DND-41 (cell line): ENCODE measurements at regions not wholly inside any gene's neighbourhood (a gene's known extent, or its start where the extent isn't known, plus 50 kb on each side); places are given as distances from the start of the nearest gene placed in this dataset.

Source experiments
- ATAC-seq: fragments of 200-7000 bp; cut with Tn5 transposase; 3 replicates; pipeline ENCODE4 v1.9.1; 2021; ENCODE audit warnings: low read depth; ENCODE audit not compliant: insufficient read depth
- DNase-seq: peaks from one replicate; pipeline ENCODE4 v3.0.0-alpha.2; 2020
- H2AFZ ChIP-seq: 2 replicates; pipeline ENCODE4 v1.6.0; 2012; ENCODE audit warnings: low read depth, low read length
- H3K27ac ChIP-seq: 2 replicates; pipeline ENCODE4 v1.5.1; 2012; ENCODE audit warnings: low read length, inconsistent platforms
- H3K27me3 ChIP-seq: fragments of 200-600 bp; sonication (generic); 2 replicates; pipeline ENCODE4 v1.6.0; 2012; ENCODE audit warnings: low read length, mild to moderate bottlenecking, inconsistent platforms; ENCODE audit not compliant: insufficient read depth, poor library complexity
- H3K36me3 ChIP-seq: 2 replicates; pipeline ENCODE4 v1.5.1; 2012; ENCODE audit warnings: low read length, inconsistent platforms; ENCODE audit not compliant: insufficient read depth
- H3K4me1 ChIP-seq: 2 replicates; pipeline ENCODE4 v1.5.1; 2012; ENCODE audit warnings: mild to moderate bottlenecking, low read length; ENCODE audit not compliant: insufficient read depth
- H3K4me2 ChIP-seq: 2 replicates; pipeline ENCODE4 v1.6.0; 2012; ENCODE audit warnings: mild to moderate bottlenecking, moderate library complexity, low read length, inconsistent platforms; ENCODE audit not compliant: insufficient read depth
- H3K4me3 ChIP-seq, 2 experiments: fragments of 200-600 bp in 1 of 2; shearing (Covaris generic) in 1 of 2; 2 replicates each; pipeline ENCODE4 v1.5.1; 2012 to 2016; ENCODE audit warnings: inconsistent platforms in 2 of 2, low read length in 2 of 2, mild to moderate bottlenecking in 2 of 2, low read depth in 1 of 2, moderate library complexity in 1 of 2
- H3K79me2 ChIP-seq: 2 replicates; pipeline ENCODE4 v1.6.0; 2012; ENCODE audit warnings: low read length, inconsistent platforms; ENCODE audit not compliant: insufficient read depth
- H3K9ac ChIP-seq: 2 replicates; pipeline ENCODE4 v1.6.0; 2012; ENCODE audit warnings: low read depth, mild to moderate bottlenecking, inconsistent platforms, low read length, moderate library complexity
- H3K9me3 ChIP-seq: 2 replicates; pipeline ENCODE4 v1.5.1; 2012; ENCODE audit warnings: low read length, moderate library complexity, mild to moderate bottlenecking, inconsistent platforms; ENCODE audit not compliant: insufficient read depth, severe bottlenecking
- H4K20me1 ChIP-seq: 2 replicates; pipeline ENCODE4 v1.6.0; 2012; ENCODE audit warnings: low read length; ENCODE audit not compliant: insufficient read depth
- CTCF ChIP-seq: IDR thresholded peaks from 2 replicates; pipeline ENCODE4 v1.5.1; 2012; ENCODE audit warnings: borderline replicate concordance, low read length, moderate library complexity, mild to moderate bottlenecking; ENCODE audit not compliant: poor library complexity, severe bottlenecking; ENCODE audit errors: extremely low read depth
- EZH2 ChIP-seq: IDR thresholded peaks from 3 replicates; pipeline ENCODE4 v1.6.1; 2012; ENCODE audit warnings: borderline replicate concordance, low read depth, mild to moderate bottlenecking, moderate library complexity, low read length, inconsistent platforms; ENCODE audit not compliant: severe bottlenecking

GRCh38 chr1:172977296-172978017 lies 73.3 kb downstream of the TNFSF18 start:
- H3K9ac ChIP-seq = no peak overlapping the region
- H2AFZ ChIP-seq = no peak overlapping the region
- no peak for ATAC-seq
- DNase-seq = no peak
- no peaks in the 10 kb centered on the region for H4K20me1 ChIP-seq
- no peaks in the 10 kb centered on the region for H3K79me2 ChIP-seq
- H3K4me3 ChIP-seq = no peak overlapping the region
- TF ChIP-seq CTCF (no peak), EZH2 (no peak)
- H3K4me1 ChIP-seq = no peaks in the 10 kb centered on the region
- no peaks in the 10 kb centered on the region for H3K9me3 ChIP-seq
- H3K27ac ChIP-seq = no peak overlapping the region
- no peaks in the 10 kb centered on the region for H3K27me3 ChIP-seq
- H3K36me3 ChIP-seq = no peaks in the 10 kb centered on the region
- H3K4me2 ChIP-seq = no peak overlapping the region

GRCh38 chr1:172978595-172978994 lies 72.1 kb downstream of the TNFSF18 start:
- Histone ChIP-seq H3K79me2 (no peaks in the 10 kb centered on the region), H3K9me3 (no peaks in the 10 kb centered on the region), H3K27ac (no peak overlapping the region), H4K20me1 (no peaks in the 10 kb centered on the region), H3K9ac (no peak overlapping the region), H3K4me2 (no peak overlapping the region), H3K4me1 (no peaks in the 10 kb centered on the region), H3K36me3 (no peaks in the 10 kb centered on the region), H2AFZ (no peak overlapping the region), H3K27me3 (no peaks in the 10 kb centered on the region), H3K4me3 (no peak overlapping the region)
- TF ChIP-seq CTCF = no peak
- no peak for TF ChIP-seq EZH2
- DNase-seq (no peak), ATAC-seq (no peak)

GRCh38 chr1:172979828-172980227 lies 70.9 kb downstream of the TNFSF18 start:
- H2AFZ ChIP-seq = no peak overlapping the region

More at GRCh38 chr1:172979828-172980227, 70.9 kb downstream of the TNFSF18 start:
- no peak overlapping the region for H3K27ac ChIP-seq
- DNase-seq (no peak), ATAC-seq (no peak)
- no peak overlapping the region for H3K4me3 ChIP-seq
- TF ChIP-seq CTCF = no peak
- TF ChIP-seq EZH2 = no peak
- H4K20me1 ChIP-seq = no peaks in the 10 kb centered on the region
- no peaks in the 10 kb centered on the region for H3K36me3 ChIP-seq
- no peaks in the 10 kb centered on the region for H3K4me1 ChIP-seq
- H3K4me2 ChIP-seq = no peak overlapping the region
- H3K9me3 ChIP-seq = no peaks in the 10 kb centered on the region
- H3K79me2 ChIP-seq = no peaks in the 10 kb centered on the region
- no peak overlapping the region for H3K9ac ChIP-seq
- no peaks in the 10 kb centered on the region for H3K27me3 ChIP-seq
